ENCODE measurements at regions not wholly inside any gene's neighbourhood (a gene's known extent, or its start where the extent isn't known, plus 50 kb on each side); places are given as distances from the start of the nearest gene placed in this dataset.

GRCh38 chr4:83851261-83852084, 315.6 kb downstream of the GPAT3 start:
- TF ChIP-seq FOXK2 (IDR thresholded peaks at IDR 0.05), result no peak
- TF ChIP-seq SP1 (IDR thresholded peaks at IDR 0.05), result no peak
- no peak for TF ChIP-seq PKNOX1 (IDR thresholded peaks at IDR 0.05)
- TF ChIP-seq FOXA1 (IDR thresholded peaks at IDR 0.05), result no peak
- TF ChIP-seq NFRKB (IDR thresholded peaks at IDR 0.05), result no peak
- TF ChIP-seq ARNT (IDR thresholded peaks at IDR 0.05), result no peak
- TF ChIP-seq BHLHE40 (IDR thresholded peaks at IDR 0.05; ENCODE audit: borderline replicate concordance), result no peak
